HG02678 (cell line): ENCODE measurements at regions not wholly inside any gene's neighbourhood (a gene's known extent, or its start where the extent isn't known, plus 50 kb on each side); places are given as distances from the start of the nearest gene placed in this dataset.

Experiments
- ATAC-seq: cut with Tn5 transposase; IDR thresholded peaks from one replicate; pipeline ENCODE4 v1.9.1; 2021; ENCODE audit warnings: mild to moderate bottlenecking, moderate library complexity; ENCODE audit not compliant: unreplicated experiment

DNA sequence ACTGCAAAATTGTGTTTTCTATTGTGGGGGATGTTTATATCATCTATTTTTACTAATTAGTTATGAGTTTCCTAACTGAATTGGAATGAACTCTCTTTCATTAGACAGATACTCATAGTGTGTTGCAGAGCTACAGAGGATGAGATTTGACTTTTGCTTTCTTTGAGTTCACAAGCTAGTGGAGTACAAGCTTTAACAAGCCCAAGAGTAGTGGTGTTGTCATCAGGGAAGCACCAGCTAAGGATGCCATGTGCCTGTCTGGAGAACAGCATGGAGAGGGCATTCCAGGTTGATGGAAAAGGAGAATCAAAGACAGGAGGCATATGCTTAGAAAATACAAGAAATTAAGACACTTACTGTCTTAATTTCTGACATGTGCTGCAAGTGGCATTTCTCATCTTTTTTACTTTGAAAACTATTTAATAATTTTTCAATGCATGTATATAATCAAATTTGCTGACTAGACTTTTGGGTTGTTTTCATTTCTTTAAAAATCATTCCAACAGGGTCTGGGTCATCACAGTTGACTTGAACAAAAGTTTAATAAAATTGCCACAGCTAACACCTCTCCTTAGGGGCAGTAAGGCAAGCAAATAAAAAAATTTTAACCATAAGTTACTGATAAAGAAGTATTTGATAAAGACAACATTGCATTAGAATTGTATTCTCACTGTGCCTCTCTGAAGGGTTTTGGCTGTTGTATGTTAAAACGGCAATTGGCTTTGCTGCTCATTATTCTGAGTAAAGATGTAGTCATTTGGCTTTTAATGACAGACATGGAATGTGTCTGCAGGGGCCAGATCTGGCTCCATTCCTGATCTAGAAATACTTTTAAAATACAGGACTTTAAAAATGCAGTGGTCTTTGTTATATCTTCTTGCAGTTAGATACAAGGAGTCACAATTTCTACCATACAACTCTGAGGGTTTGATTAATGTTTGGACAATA, 323.7 kb upstream of the CDH11 start:
- no peak for ATAC-seq

DNA sequence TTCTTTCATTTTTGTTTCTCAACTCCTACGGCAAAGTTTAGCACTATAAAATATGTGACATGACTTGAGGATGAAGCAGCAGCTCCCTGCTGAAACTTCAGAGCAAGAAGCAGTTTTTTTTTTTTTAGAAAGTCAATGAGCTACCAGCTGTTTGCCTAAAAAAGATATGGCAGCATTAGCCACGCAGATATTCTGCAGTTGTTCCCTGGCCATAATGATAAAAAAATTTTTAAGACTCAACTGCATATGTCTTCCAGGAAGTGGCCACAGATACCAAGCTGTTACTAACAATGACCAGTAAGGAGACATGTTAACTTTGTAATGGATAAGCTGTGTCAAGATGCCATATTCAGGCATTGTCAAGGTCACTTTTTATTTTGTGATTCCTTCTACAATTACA, 319.6 kb upstream of the CDH11 start:
- no peak for ATAC-seq

DNA sequence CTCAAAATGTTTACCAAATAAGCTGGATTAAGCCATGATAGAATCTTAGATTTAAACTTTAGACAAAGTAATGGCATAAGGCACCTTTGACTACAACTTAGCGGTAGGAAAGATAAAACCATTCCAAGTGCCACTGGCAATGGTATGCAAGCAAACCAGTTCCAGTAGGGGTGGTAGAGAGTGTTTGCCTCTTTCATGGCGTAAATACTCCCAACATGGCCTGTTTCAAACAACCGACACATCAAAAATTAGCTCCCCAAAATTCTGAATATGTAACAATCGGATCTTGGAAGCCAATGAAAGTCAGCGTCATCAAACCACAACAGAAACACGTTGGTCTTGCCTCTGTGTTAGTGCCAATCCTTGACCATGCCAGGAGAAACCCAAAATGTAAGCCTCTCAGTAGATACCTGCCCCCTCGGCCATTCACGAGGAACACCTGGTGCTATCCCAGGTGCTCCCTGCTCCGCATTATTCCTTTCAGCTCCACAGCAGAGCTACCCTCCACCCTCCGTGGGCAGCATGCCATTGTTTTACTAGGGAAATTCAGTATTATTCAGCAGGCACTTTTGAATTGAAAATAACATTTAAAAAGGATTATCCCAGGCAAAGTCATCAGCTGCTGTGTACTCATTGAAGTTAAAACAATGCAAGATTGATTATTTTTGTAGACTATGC, 307.8 kb upstream of the CDH11 start:
- no peak for ATAC-seq

DNA sequence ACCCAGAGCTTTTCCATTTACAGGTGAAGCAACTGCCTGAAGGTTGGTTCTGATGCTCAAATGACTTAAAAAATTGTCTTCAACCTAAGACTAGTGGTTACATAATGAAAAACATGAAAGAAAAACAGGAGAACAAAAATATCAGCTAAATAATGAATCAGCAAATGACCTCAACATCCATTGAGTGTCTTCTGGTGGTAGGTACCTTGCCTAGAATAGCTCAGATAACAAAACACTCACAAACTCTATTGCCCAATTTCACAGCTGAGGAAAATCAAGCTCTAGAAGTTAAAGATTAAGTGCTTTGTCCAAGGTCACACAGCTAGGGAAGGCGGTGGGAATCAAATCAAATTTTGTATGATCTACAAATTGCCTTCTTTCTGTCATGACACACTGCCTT, 304.6 kb upstream of the CDH11 start:
- ATAC-seq = no peak

DNA sequence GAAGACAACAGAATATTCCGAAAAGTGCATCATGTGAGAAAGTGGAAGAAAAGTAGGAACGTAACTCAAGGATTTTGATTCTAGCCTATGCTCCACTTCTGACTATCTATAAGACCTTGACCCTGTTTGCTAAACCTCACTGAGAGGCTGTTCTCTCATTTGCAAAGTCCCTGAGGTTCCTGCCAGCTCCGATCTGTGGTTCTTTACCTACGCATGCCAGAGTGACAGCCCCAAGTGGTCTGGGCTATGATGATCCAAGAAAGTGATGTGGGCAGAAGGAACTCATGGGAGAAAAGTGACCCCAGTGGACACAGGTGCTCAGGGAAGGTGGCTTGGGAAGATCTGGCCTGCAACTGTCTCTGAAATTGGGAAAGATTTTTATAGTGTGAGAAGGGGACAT, 301.1 kb upstream of the CDH11 start:
- ATAC-seq = no peak

DNA sequence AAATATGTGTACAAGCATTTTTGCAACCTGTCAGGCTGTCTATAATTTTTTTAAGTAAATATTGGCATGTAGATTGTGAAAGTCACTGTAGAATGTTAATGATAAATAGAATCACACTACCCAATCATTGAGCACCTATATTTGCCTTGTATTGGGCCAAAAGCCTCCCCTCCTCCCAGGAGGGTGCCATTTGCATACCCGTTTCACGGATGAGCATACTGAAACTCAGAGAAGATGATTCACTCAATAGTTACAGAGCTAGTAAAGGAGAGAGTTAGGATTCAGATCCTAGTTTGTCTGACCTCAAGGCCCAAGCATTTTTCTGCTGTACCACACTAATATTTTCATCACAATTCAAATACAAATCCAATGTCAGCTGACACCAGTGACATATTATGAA, 299.7 kb upstream of the CDH11 start:
- no peak for ATAC-seq

DNA sequence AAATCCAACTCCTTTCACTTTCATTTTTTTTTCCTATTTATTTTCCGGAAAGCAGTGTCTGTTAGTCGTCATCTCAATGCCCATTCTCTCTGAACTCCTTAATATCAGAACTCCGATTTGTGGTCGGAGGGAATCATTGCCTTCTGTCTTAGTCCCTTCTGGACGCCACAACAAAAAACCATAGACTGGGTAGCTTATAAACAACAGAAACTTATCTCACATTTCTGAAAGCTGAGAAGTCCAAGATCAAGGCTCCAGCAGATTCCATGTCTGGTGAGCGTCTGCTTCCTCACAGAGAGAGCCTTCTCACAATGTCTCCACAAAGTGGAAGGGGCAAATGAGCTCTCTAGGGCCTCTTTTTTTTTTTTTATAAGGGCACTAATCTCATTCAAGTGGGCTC, 296.6 kb upstream of the CDH11 start:
- no peak for ATAC-seq

DNA sequence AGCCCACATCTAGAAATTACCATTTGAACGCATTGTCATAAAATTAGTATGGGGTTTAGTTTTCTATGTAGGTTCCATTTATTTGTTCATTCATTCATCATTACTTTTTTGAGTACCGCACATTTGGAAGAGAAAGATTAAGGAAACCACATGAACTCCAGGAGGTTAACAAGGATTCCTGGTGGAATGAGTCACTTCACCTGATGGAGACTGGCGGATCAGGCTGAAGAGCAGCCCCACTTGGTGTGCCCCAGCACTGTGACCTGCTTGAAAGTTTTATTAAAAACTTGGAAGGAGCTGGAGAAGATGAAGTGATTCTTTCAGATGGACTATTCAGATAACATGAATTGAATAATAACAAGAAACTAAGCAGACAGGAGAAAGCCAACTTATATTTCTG, 293.6 kb upstream of the CDH11 start:
- no peak for ATAC-seq

DNA sequence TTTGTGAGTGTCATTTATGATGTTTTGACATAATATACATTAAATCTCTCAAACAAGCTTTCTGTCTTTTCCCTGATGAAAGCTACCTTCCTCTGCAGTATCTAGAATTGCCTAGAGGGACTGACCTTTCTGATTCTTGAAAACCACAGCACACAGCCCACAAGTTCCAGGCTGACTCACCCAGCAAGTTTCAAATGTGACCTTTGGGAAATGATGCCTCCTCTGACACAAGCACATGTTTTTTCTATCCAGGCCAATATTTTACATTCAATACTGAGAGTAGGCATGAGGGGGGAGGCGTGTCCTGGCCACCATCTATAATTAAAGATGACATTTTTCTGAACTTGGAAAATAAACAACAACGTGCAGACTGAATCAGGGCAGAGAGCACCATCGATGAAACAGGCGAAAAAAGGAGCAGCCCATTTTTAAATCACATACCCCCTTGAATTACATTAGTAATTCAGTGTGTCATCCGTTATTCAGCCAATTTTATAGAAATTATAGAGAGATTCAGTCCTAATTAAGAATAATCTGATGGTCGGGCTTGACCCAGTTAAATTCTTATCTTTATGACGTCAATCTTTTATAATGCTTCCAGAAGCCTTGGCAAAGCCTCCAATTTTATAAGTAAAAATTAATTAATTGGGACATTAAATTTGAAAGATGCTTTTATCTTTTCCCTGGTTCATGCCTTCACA, 292.6 kb upstream of the CDH11 start:
- ATAC-seq = no peak

DNA sequence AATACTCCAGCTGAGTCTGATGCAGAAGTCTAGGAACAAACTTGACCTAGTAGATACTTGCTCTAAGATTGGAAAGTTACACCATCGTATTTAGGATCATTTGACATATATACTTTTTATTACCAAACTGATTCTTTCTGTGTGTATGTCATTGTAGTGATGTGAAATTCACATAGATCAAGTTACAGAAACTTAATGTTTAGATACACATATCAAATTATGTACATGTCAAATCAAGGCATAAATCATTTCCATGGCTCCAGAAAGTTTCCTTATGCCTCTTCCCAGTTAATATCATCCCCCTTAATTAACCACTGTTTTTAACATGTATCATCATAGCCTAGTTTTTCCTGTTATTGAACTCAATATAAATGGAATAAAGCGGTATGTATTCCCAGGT, 292.0 kb upstream of the CDH11 start:
- ATAC-seq = no peak

DNA sequence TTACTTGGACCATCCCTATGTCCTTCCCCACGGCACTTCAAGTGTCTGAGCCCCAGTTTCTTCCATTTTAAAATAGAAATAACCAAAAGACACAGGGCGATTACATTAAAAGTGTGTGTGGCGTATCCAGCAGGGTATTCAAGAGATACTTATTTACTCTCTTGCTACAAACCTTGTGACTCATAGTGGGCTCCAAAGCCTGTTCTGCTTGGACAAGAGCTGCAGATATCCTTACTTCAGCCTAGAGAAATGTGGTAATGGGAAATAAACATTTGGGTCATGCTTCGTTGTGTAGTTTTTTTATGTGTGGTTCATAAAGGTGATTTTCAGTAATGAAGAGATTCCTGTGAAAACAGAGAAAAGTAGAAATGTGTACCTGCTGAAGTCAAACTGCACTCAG, 288.9 kb upstream of the CDH11 start:
- no peak for ATAC-seq

DNA sequence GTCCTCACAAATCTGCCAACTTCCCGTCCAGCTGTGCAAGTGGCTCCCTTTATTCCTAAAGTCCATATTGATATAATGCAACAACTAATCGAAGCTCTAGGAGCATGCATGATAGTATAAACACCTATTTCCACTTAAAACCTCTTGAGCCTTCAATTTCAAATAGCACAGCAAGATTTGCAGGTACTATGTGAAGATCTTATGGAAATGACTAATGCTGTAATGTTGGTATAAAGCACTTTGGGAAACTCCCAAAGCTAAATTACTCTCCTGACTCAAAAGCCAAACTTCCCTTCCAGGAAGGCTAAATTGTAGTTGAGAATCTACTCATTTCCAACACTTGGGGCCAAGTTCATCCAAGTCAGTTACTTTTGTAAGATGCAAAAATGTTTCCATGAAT, 287.6 kb upstream of the CDH11 start:
- no peak for ATAC-seq

DNA sequence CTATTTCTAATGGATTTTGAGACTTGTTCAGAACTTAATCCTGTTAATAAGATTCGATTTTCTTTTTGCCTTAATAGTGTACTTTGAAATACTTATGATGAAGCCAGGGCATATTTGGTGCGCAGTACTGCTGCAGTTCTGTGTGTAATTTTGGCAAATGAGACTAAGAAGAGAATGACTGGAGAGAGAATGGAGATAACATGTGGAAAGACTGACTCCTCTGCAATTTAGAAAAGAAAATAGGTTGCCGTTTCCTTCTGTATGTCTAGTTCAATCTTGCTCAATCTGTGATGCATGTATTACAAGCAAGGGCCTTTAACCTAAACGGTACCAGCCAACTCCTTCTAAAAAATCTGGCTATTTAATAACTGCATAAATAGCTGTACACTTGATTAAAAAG, 285.1 kb upstream of the CDH11 start:
- no peak for ATAC-seq

DNA sequence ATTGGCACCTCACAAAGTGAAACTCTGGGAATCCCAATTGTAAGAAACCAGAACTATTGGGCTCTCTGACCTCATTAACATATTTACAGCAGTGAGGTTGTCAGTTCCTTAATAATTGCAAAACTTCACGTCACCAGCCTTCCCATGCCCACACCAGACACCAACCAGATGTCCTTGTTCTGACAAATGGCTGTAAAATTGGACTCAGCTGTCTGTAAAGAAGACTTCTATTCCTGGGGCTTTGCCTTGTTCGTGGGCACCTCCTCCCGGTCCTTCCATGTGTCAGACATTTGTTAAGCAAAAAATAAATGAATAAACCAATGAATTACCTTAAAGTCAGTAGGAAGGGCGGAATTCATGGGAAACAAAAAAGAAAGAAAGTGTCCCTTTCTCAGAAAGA, 284.3 kb upstream of the CDH11 start:
- ATAC-seq = no peak

DNA sequence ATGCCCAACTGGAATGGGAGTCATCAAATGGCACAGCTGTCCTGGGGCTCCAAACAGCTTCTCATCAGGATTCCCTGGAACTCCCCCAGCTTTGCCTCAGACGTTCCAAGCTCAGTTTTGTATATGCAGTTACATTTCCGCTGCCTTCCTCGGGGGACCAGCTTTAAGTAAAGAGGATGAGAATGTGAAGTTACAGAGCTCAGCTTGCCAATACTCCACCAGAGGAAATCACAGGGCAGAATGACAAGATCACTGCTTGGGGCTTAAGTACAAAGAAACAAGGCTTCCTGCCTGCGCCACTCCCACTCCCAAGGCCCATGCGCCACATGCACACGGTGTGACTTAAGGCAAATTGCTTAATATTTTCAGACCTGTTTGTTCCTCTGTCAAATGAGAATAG, 272.4 kb upstream of the CDH11 start:
- ATAC-seq = no peak

DNA sequence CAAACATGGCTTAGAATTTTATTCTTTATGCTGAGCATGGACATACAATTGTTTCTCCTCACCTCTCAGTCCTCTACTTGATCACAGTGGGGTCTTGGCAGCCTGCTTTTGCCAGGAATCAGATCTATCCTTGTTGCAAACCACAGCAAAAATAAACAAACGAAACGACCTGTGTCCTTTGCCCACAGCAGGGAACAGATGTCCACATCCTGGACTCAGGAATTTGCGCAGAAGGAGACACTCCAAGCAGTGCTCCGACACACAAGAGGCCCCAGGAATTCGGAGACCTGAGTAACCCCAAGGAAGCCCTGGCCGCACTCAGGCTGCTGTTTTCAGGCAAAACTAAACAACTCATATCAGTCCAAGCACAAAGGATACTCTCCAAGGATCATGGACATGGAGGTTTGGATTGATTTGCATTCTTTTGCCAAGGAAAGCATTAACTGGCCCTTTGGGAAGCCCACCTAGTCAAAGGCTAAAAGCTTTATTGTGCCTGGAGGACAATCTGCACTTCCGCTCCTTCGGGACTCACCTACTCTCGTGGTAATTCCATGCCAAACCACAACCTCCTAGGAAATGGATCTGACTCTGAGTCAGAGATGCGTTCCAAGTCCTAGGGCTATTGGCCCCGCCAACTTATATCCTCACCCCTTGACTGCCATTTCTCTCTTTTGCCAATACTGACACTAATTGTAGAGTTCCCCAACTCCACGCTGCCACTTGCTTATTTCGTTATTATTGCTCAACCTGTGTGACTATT, 271.1 kb upstream of the CDH11 start:
- ATAC-seq = no peak

DNA sequence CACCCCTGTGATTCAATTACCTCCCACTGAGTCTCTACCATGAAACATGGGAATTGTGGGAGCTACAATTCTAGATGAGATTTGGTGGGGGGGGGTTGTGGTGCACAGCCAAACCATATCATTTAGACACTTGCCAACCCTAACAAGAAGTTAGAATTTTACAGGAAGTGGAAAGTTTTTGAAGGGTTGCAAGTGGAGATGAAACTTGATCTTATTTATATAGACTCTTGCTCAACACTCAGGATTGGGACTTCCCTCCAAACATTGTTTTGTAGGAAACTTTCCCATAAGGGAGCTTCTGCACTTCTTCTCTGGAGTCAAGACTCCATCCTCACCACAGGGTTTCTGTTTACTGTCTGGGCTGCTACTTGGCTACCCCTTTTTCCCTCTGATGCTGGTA, 266.7 kb upstream of the CDH11 start:
- no peak for ATAC-seq

DNA sequence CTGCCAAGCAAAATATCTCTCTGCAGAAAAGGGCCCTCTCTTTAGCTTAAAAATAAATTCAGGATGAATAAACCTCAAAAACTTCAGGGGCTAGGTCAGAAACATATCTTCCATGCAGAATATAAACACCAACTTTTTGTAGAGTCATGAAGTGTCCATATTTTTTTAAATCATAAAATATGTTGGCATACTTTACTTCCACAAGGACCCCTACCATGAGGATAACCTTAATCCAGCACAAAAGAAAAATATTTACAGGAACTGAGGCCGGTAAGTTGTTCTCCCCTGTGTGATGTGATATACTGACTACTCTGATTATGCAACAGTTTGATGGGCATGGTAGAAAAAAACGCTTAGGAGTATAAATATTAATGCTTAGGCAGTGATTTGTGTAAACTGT, 264.8 kb upstream of the CDH11 start:
- no peak for ATAC-seq

DNA sequence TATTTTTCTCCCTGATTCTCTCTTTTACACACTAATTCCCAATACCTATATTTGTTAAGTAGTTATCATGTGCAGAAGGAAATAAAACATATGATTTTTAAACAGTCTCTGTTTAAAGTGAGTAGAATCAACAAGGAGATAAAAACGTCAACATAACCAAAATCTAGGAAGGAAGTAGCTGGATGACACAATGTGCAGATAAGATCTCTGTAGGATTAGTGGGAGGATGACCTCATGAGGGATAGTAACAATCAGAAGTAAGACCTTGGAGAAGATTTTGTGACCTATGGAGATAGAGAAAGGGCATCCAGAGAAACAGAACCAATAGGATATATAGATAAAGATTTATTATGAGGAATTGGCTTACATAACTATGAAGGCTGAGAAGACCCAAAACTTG, 262.6 kb upstream of the CDH11 start:
- ATAC-seq = no peak

DNA sequence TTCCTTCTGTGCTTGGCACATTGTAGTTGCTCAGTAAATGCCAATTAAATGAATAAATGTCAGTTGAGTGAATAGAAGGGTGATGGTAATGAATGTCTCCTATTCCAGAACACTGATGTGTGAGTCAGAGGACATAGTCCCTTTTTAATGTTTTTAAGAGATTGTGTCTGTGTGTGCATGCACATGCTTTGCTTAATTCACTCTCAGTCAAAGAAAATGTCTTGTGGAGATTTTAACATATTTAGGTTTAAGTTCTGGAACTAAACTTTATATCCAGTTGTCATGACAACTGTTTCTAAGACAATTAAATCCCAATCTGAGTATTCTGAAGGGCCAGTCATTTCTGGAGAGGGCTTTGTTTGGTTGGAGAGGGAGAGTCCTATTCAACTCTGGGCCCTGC, 255.3 kb upstream of the CDH11 start:
- ATAC-seq = no peak

DNA sequence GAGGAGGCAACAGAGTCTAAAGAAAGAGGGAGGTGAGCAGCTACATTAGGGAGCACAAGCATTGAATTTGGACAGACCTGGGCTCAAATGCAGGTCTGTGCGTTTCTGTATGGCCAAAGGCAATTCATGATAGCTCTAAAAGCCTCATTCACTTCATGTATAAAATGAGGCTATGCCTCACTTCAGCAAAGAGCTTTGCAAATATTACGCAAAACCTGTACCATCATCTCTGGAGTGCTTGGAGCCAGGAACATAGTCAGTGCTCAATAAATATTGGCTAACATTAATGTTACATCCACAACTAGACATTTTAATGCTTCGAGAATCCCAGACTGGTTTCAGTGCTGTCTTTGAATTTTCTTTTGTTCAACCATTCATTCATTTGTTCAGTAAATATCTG, 254.7 kb upstream of the CDH11 start:
- ATAC-seq = no peak
